ENCODE measurements at regions not wholly inside any gene's neighbourhood (a gene's known extent, or its start where the extent isn't known, plus 50 kb on each side); places are given as distances from the start of the nearest gene placed in this dataset.

DNA sequence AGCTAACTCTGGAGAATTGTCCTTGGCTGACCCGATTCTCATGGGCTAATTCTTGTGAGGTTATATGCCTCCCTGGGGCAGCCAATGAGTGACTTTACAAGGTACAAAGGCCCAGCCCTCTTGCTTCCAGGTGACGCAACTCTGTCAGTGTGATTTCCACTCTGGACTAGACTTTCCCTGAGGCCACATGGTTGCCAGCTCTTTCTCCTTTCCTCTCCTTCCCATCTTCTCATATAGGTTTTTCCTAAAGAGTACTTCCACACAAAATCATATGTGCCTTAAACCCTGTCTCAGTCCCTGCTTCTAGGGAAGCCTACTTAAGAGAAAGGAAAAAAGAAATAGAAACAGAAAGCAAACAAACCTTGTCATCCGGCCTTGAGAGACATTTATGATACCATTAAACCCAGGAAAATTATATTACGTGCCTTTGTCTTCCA is 226.2 kb upstream of the ZSWIM2 start:
- H3K4me3 ChIP-seq (ENCODE audit: insufficient read depth, low read depth, low read length): no peak overlapping the region
- no peaks in the 10 kb centered on the region for H4K20me1 ChIP-seq (ENCODE audit: insufficient read depth, low read length)
- no peak overlapping the region for H4K91ac ChIP-seq (ENCODE audit: insufficient read depth, low read depth, low read length)
- H2AFZ ChIP-seq (replicated peaks; ENCODE audit: low read length, poor library complexity): no peak overlapping the region
- no peak overlapping the region for H3K14ac ChIP-seq (replicated peaks; ENCODE audit: low read depth, low read length)
- no peak overlapping the region for H3K4me2 ChIP-seq (ENCODE audit: low read depth, low read length)
- H2BK15ac ChIP-seq (ENCODE audit: low read depth, low read length): no peak overlapping the region
- H3K4me1 ChIP-seq (ENCODE audit: control insufficient read depth, insufficient read depth, low read length): no peaks in the 10 kb centered on the region
- intact Hi-C loops (cut with micrococcal nuclease) (no loop called here), in situ Hi-C loops (cut with MboI; ENCODE audit: low sequenced_read_pairs) (no loop called here), dilution Hi-C loops (cut with HindIII; ENCODE audit: low sequenced_read_pairs, unreplicated experiment) (no loop called here)
- H3K9me3 ChIP-seq (ENCODE audit: control insufficient read depth, insufficient read depth, low read length): no peaks in the 10 kb centered on the region
- H3K27ac ChIP-seq (ENCODE audit: insufficient read depth, low read length): no peak overlapping the region
- no peak overlapping the region for H3K4ac ChIP-seq (ENCODE audit: low read depth, low read length)
- WGBS, 2 experiments (ENCODE audit: extremely low coverage in 2 of 2, insufficient read length in 1 of 2): 100% methylated on average over 1 of the region's 4 CpGs; no CpG with 5 or more reads in 1 of the 2 experiments
- no peaks in the 10 kb centered on the region for H3K79me1 ChIP-seq (ENCODE audit: low read depth in 1 of 2, low read length in 2 of 2)
- H3K23ac ChIP-seq (ENCODE audit: low read depth, low read length): no peak overlapping the region
- CTCF ChIA-PET: no interaction called here
- POLR2A ChIA-PET (ENCODE audit: unreplicated experiment): no interaction called here
- no peak overlapping the region for H3K56ac ChIP-seq (ENCODE audit: extremely low read depth, insufficient read depth, low read length)
- no TSS peak for BruUV-seq (replicated peaks)
- H3K9me1 ChIP-seq (ENCODE audit: insufficient read depth, low read length): no peaks in the 10 kb centered on the region
- H2BK5ac ChIP-seq (ENCODE audit: low read depth, low read length, poor library complexity, severe bottlenecking): no peak overlapping the region
- no peak overlapping the region for H2BK20ac ChIP-seq (ENCODE audit: low read depth, low read length)
- H2AK5ac ChIP-seq (ENCODE audit: low read depth, low read length): no peak overlapping the region
- H3K27me3 ChIP-seq (ENCODE audit: control insufficient read depth, insufficient read depth, low read length): no peaks in the 10 kb centered on the region
- H3K36me3 ChIP-seq (ENCODE audit: control insufficient read depth, insufficient read depth, low read length): no peaks in the 10 kb centered on the region
- no peak for DNase-seq
- H3K18ac ChIP-seq (ENCODE audit: low read depth, low read length): no peak overlapping the region
- no peak overlapping the region for H4K5ac ChIP-seq (ENCODE audit: low read depth, low read length)
- no peak for ATAC-seq (ENCODE audit: low read depth)
- no peak for TF ChIP-seq RAD21 (IDR thresholded peaks at IDR 0.05; ENCODE audit: low read length)
- TF ChIP-seq SMC3 (IDR thresholded peaks at IDR 0.05; ENCODE audit: low read depth, low read length): no peak
- TF ChIP-seq FOS (IDR thresholded peaks at IDR 0.05; ENCODE audit: low read depth, low read length): no peak
- TF ChIP-seq NFE2L2 (IDR thresholded peaks at IDR 0.05; ENCODE audit: low read depth, low read length): no peak
- TF ChIP-seq BHLHE40 (IDR thresholded peaks at IDR 0.05; ENCODE audit: low read depth, low read length): no peak
- TF ChIP-seq, protein P1, sequence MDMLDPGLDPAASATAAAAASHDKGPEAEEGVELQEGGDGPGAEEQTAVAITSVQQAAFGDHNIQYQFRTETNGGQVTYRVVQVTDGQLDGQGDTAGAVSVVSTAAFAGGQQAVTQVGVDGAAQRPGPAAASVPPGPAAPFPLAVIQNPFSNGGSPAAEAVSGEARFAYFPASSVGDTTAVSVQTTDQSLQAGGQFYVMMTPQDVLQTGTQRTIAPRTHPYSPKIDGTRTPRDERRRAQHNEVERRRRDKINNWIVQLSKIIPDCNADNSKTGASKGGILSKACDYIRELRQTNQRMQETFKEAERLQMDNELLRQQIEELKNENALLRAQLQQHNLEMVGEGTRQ (IDR thresholded peaks at IDR 0.05; ENCODE audit: low read depth, low read length): no peak
- no peak for TF ChIP-seq CEBPB (IDR thresholded peaks at IDR 0.05; ENCODE audit: low read depth, low read length)
- TF ChIP-seq MAZ (IDR thresholded peaks at IDR 0.05; ENCODE audit: borderline replicate concordance, low read depth, low read length): no peak
- no peak for TF ChIP-seq POLR2A (IDR thresholded peaks at IDR 0.05; ENCODE audit: low read depth, low read length)
- TF ChIP-seq RFX5 (IDR thresholded peaks at IDR 0.05; ENCODE audit: low read depth, low read length): no peak
- TF ChIP-seq, protein P2, sequence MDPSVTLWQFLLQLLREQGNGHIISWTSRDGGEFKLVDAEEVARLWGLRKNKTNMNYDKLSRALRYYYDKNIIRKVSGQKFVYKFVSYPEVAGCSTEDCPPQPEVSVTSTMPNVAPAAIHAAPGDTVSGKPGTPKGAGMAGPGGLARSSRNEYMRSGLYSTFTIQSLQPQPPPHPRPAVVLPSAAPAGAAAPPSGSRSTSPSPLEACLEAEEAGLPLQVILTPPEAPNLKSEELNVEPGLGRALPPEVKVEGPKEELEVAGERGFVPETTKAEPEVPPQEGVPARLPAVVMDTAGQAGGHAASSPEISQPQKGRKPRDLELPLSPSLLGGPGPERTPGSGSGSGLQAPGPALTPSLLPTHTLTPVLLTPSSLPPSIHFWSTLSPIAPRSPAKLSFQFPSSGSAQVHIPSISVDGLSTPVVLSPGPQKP (IDR thresholded peaks at IDR 0.05; ENCODE audit: borderline replicate concordance, low read depth, low read length): no peak
- TF ChIP-seq, protein P3, sequence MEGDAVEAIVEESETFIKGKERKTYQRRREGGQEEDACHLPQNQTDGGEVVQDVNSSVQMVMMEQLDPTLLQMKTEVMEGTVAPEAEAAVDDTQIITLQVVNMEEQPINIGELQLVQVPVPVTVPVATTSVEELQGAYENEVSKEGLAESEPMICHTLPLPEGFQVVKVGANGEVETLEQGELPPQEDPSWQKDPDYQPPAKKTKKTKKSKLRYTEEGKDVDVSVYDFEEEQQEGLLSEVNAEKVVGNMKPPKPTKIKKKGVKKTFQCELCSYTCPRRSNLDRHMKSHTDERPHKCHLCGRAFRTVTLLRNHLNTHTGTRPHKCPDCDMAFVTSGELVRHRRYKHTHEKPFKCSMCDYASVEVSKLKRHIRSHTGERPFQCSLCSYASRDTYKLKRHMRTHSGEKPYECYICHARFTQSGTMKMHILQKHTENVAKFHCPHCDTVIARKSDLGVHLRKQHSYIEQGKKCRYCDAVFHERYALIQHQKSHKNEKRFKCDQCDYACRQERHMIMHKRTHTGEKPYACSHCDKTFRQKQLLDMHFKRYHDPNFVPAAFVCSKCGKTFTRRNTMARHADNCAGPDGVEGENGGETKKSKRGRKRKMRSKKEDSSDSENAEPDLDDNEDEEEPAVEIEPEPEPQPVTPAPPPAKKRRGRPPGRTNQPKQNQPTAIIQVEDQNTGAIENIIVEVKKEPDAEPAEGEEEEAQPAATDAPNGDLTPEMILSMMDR (conservative IDR thresholded peaks at IDR 0.05; ENCODE audit: low read depth, low read length): no peak
- TF ChIP-seq CHD1 (IDR thresholded peaks at IDR 0.05; ENCODE audit: low read depth, low read length): no peak
- TF ChIP-seq RCOR1 (IDR thresholded peaks at IDR 0.05; ENCODE audit: insufficient replicate concordance, low read length): no peak
- TF ChIP-seq MXI1 (IDR thresholded peaks at IDR 0.05; ENCODE audit: borderline replicate concordance, low read depth, low read length): no peak
- no peak for TF ChIP-seq MAFK (IDR thresholded peaks at IDR 0.05; ENCODE audit: low read depth, low read length)
- H2BK120ac ChIP-seq (ENCODE audit: low read depth, low read length): no peak overlapping the region
- H4K8ac ChIP-seq (ENCODE audit: low read depth in 2 of 2, low read length in 2 of 2): no peak overlapping the region
- no peak overlapping the region for H3K9ac ChIP-seq (ENCODE audit: low read depth, low read length)
- no peak overlapping the region for H2AK9ac ChIP-seq (replicated peaks; ENCODE audit: low read depth, low read length, poor library complexity)
